B cell (primary cell): ENCODE measurements at regions not wholly inside any gene's neighbourhood (a gene's known extent, or its start where the extent isn't known, plus 50 kb on each side); places are given as distances from the start of the nearest gene placed in this dataset.

ENCODE experiments used
- EZH2 ChIP-seq: IDR thresholded peaks from 2 replicates; pipeline ENCODE4 v1.6.1; 2012; ENCODE audit warnings: borderline replicate concordance, low read depth, mild to moderate bottlenecking, moderate library complexity, low read length; ENCODE audit not compliant: insufficient read depth, poor library complexity, severe bottlenecking
- TF ChIP-seq, protein P1 (sequence below): fragments of 200-600 bp; IDR thresholded peaks from one replicate; pipeline ENCODE4 v1.8.0; 2022; ENCODE audit warnings: antibody characterized with exemption, mild to moderate bottlenecking

DNA sequence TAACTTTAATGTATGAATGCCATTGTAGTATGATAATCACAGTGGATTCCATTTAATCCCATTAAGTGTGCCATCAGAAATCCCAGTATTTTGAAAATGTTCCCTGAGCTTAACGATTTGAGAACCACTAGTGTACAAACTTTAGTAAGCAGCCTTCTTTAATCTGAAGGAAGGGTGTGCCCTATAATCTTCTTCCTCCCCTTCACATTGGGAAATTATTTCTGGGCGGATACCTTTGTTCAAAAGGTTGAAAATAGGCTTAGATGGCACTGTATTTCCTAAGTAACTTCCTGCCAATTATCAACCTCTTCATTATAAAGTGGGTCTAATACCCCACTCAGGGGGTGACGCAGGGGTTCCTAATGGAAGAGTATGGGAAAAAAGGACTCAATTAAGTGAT lies 62.4 kb downstream of the GTPBP8 start:
- TF ChIP-seq EZH2: no peak
- TF ChIP-seq, protein P1, sequence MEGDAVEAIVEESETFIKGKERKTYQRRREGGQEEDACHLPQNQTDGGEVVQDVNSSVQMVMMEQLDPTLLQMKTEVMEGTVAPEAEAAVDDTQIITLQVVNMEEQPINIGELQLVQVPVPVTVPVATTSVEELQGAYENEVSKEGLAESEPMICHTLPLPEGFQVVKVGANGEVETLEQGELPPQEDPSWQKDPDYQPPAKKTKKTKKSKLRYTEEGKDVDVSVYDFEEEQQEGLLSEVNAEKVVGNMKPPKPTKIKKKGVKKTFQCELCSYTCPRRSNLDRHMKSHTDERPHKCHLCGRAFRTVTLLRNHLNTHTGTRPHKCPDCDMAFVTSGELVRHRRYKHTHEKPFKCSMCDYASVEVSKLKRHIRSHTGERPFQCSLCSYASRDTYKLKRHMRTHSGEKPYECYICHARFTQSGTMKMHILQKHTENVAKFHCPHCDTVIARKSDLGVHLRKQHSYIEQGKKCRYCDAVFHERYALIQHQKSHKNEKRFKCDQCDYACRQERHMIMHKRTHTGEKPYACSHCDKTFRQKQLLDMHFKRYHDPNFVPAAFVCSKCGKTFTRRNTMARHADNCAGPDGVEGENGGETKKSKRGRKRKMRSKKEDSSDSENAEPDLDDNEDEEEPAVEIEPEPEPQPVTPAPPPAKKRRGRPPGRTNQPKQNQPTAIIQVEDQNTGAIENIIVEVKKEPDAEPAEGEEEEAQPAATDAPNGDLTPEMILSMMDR: no peak
